Fibroblast of peridontal ligament (primary cell): ENCODE measurements at regions not wholly inside any gene's neighbourhood (a gene's known extent, or its start where the extent isn't known, plus 50 kb on each side); places are given as distances from the start of the nearest gene placed in this dataset.
"Not testable (repeated sequence)": the region's sequence is repeated elsewhere in the genome, so short reads cannot be mapped to it uniquely, and the experiment has no call there.

ENCODE experiments used
- DNase-seq: peaks from one replicate; pipeline ENCODE4 v3.0.0-alpha.2; 2010; ENCODE audit errors: extremely low read depth

DNA sequence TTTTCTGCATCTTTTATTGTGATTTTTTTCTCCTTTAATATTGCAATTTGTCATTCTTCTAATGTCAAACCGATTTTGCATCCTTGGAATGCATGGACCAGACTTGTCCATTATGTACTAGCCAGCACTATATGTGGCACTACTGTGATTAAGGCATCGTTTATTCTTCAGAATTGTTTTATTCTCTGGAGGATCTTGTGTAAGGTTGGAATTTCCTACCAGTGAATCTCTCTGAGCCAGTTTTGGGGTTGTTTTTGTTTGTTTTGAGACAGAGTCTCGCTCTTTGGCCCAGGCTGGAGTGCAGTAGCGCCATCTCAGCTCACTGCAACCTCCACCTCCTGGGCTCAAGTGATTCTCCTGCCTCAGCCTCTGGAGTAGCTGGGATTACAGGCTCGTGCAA is 58.5 kb downstream of the IGLL5 start:
- no peak for DNase-seq

DNA sequence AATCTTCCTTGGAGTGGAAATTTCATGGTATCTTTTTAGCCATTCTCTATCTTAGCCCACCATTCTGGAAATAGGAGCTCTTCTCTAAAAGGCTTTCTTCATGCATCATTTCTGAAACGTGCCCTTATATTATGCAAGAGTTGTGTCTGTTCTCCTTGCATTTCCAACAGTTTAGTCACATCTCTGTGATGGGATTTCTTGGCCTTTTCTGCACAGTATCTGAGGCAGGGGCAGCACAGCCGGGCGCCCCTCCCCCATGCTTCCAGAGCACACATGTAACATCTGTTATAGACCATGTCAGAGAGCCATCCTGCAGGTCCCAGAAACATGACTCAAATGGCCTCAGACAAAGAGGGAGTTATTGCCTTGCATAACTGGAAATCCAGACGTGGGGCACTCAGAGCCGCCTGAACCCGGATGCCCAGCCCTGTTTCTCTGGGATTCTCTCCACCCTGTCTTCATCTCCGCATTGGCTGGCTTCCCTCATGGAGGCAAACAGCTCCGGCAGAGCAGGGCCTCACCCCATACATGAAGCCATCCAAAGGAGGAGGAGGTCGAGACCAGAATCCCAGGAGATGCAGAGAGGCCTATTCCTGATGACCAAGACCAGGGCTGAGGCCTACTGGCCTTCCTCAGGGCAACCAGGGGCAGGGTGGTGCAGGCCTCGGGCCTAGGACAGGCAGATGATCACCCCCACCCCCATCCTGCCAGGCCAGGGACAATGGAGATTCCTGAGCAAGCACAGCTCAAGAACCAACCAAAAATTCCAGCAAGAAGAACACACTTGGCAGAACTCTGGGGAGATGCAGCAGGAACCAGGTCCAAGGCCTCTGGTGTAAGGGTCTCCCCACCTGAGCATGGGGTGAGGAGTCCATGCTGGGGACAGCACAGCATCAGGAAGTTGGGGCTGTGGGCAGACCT is 61.3 kb downstream of the IGLL5 start:
- DNase-seq: no peak

DNA sequence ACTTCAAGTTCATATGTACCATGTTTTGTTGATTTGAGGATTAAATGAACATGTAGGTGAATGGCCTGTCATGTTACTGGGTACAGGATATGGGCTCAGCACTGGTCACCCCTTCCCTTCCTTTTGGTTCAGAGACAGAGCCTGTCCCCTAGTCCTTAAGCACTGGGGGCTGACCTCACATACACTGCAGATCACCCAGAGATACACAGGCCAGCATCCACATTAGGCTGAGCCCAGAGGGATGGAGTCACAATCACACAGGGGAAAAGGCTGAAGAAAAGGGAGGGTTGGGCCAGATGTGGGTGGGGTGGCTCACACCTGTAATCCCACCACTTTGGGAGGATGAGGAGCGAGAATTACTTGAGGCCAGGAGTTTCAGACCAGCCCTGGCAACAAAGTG is 62.3 kb downstream of the IGLL5 start:
- no peak for DNase-seq

DNA sequence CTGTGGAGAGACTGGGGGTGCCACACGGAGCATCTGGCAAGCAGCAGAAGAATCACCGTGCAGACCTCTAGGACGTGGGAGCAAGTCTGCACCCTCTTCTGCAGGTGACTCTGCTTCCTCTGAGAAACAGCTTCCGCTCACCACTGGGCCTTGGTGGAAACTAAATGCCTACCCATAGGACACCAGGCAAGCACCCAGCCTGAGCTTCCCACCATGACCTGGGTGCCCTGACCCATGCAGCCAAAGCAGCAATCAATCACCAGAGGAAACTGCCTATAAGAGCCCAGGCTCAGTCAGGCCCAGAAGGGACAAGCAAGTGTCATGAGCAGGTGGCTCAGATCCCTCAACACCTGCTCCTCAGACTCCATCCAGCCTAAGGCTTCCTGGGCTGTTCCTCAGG is 63.4 kb downstream of the IGLL5 start:
- DNase-seq: no peak

DNA sequence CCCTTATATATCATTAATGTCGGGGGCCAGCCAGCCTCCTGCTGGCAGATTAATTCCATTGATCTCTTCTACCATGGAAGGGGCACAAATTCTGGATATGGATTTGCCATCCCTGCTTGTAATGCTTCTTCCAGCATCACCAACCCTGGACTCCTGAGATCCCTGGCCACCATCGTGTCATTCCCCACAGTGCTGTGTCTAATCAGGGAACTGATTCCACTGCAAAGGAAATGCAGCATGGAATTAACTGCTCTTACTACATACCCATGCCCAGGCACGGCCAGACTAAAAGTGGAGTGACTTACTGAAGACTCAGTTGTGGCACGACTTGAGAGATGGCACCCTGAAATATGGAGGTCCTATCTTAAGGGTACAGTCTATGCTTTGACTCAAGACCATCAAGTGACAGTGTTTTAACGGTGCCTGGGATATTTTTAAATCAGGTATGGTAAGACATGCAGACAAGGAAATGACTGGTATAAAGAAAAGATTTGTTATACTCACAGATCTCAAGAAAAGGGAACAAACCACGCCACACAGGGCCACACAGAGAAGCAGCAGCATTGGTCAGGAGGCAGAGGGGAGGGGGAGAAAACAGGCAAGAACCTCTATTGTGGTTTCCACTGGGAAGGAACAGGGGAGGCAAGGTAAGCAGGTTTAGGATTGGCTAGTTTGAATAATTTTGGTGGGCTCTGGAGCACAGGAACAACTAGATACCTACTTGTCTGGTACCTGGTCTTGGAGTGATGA is 65.1 kb downstream of the IGLL5 start:
- no peak for DNase-seq

DNA sequence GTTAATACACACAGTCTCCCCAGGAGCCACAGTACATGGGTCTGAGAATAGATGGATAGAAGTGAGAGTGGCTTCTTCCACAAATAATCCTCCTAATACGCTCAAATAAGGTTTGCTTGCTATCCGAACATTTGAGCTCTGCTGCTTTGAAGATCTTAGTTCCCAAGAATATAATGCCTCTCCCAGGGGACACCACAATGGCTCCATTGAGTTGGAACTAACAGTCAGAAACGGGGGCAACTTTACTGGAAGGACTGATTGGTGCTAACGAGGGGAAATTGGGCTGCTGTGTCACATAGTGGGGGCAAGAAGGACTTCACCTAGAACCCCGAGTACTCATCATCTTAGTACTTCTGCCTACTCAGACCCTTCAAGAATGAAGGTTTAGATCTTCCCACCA is 66.2 kb downstream of the IGLL5 start:
- no peak for DNase-seq

DNA sequence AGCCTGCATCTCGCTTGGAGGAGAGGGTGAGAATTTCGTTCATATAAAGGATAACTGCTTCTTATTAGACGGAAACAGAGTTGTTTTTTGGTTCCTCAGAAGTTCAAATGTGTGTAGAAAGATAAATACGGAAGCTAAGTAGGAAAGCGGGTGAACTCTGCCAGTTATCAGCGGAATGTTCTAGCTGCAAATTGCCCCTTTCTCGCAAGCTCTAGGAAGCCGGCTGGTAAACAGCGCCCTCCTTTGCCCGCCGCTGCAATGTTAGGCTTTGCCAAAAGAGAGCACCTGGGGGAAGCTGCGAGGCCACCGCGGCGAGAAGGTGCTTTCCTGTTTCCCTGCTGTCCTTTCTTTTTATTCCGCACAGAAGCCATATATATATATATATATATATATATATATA is 67.0 kb downstream of the IGLL5 start:
- DNase-seq: no peak

DNA sequence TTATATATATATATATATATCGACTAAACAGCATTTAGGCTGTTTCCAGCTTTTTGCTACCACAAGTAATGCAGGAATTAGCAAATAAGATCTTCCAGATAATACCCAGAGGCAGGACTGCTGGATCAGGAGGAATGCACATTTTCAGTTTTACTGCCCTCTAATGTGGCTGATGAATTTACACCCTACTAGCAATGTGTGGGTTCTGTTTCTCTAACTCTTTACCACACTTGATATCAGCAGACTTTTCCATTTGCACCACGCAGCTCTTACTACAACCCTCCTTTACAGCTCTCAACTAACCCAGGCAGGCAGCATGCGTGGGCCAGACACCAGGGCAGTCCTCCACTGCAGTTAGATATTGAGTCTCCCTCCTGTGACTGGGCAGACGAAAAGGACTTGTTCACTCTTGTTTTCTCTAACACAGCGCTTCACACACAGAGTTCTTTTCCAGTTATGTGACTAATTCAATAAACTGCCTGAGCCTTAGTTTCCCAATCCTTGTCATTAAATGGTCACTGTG is 67.7 kb downstream of the IGLL5 start:
- no peak for DNase-seq

DNA sequence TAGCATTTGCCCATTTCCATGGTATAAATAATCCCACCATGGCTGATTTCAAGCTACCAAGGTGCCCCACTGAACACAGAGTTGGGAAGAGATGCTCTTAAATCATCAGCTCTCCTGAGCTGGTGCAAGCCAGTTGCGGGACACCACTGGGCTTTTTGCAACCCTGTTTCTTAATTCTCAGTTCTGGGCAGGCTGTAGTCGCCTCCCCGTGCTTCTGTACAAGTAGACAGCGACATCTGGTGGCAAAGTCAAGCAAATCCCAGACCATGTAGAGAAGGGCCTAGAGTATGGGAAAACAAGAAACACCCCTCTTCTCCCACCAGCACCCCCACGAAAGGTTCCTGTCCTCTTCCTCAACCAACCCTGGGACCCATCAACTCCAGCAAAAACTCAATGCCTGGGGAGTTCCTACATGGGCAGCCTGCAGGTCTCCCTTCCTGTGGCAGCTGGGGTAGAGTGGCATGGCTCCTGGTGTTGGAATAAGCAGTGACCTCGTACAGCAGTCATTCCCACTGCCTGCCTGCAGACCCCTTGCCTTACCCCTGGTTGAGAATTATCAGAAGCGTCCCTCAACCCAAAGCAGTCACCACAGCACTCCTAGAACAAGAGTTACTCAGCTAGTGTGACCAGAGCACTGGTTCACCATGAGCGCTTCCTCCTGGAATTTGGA is 68.4 kb downstream of the IGLL5 start:
- DNase-seq: peak; percentile 75

DNA sequence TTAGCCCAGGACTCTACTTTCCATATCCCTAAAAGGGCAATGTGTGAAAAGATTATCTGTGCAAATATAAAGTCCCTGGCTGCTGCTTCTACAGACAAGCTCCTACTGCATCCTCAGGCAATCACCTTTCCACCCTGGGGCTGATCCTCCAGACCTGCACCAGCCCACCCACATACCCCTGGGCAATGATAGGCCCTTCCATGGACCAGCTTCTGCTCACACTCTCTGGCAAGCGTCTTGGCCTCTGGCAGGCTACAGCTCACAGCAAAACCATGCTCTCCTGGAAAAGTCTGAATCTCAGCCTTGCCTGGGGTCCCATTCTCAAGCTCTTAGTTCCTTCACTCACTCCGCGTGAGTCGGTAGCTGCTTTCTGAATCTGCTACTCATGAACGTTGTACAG is 69.5 kb downstream of the IGLL5 start:
- DNase-seq: no peak

DNA sequence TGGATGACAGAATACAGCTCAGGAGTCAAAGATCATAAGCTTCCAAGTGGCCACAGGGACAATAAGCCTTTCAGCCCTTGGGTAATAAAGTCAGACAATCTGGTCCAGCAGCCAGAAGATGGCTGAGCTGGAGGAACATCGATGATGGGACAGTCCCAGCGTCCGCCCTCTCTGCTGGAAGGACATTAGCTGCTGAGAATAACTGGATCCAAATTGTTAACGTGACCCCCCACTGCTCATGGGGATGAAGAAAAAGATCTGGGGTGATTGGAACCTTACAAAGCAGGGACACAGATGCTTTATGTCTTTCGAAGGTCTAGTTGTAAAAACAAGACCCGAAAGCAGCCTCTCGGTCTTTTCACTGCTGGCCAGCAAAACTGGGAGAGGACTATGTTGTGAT is 71.0 kb downstream of the IGLL5 start:
- no peak for DNase-seq

DNA sequence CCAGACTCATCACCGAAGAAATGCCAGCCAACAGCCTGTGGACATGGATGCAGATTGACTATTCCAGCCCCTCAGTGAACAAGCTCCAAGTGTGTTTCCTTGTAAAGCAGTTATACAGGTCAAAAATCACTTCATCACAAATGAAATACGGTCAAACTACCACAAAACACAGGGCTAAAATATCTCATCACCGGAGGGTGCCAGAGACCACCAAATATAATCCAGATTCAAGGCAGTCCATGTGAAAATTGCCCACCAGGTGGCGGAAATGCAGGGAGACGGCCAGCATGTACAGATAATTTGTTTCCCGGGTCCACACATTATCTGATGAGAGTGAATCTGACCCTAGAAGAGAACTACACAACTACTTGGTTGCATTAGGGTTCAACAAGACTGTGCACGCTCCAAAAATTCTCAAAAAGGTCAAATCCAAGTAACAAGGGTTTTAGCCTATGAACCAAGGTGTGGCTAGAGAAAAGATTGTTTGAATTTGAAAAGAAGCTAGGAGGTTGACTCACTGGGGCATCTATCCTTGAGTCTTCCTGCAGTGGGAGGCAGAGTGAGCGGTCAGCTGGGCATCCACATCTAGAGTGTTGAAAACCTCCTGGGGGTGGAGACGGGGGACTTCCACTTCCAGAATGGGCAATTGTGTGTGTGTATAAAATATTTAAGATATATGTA is 71.7 kb downstream of the IGLL5 start:
- DNase-seq: peak; percentile 72

DNA sequence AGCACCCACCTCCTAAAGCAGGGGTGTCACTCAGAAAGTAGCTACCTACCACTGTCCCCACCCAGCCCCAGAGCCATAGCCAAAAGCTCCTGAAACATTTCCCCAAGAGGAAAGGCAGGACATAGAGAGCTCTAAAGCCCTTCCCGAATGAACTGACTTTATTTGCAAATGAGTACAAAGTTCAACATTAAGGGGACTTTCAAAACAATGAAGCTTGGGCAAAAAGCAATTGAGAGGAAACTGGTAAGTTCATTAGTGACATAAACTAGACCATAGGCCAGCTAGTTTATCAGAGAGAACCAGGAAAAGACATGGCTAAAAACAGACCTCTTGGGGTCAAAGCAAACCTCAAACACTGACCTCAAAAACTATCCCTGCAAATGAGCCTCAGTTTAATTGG is 72.7 kb downstream of the IGLL5 start:
- no peak for DNase-seq

DNA sequence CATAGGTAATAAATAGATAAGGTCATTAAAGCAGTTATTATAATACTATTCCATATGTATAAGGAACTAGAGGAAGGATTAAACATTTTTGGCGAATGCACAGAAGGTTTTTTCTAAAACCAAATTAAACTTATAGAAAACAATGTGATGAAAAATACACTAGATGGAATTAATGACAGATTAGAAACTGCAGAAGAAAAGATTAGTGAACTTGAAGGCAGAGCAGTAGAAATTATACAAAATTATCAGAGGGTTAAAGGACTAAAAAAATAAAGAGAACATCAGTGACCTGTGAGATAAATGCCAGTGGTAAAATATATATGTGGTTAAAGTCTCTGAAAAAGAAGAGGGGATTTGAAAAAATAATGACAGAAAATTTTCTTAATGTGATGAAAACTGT is 74.0 kb downstream of the IGLL5 start:
- DNase-seq: no peak

DNA sequence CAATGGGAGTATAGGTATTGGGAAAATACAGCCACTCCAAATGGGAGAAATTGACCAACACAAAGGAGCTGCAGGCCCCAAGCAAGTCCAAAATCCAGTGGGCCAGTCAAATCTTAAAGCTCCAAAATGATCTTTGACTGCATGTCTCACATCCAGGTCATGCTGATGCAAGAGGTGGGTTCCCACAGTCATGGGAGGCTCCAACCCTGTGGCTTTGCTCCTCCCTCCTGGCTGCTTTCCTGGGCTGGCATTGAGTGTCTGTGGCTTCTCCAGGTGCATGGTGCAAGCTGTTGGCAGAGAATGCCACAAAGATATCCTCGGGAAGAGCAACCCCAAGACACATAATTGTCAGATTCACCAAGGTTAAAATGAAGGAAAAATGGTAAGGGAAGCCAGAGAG is 80.8 kb downstream of the IGLL5 start:
- DNase-seq: no peak

DNA sequence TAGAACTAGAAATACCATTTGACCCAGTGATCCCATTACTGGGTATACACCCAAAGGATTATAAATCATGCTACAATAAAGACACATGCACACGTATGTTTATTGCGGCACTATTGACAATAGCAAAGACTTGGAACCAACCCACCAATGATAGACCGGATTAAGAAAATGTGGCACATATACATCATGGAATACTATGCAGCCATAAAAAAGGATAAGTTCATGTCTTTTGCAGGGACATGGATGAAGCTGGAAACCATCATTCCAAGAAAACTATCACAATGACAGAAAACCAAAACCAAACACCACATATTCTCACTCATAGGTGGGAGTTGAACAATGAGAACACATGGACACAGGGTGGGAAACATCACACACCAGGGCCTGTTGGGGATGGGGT is 85.0 kb downstream of the IGLL5 start:
- DNase-seq: not testable (repeated sequence)

DNA sequence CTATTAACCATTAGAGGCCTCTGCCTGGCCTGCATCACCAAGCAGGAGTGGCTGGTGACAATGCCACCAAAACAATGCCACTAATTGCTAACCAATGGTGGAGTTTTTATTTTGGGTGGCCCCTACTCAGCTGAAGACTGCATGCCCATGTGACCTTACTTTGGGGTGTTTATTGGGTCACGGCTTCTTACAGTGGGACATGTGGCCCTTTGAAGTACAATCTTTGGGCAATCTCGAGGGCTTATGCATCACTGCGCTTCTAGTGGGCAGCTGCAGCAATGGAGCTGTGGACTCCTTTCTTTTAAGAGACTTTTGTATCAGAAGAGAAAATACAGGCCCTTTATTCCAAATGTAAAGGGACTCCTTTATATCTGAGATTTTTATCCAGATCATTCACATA is 85.7 kb downstream of the IGLL5 start:
- no peak for DNase-seq

DNA sequence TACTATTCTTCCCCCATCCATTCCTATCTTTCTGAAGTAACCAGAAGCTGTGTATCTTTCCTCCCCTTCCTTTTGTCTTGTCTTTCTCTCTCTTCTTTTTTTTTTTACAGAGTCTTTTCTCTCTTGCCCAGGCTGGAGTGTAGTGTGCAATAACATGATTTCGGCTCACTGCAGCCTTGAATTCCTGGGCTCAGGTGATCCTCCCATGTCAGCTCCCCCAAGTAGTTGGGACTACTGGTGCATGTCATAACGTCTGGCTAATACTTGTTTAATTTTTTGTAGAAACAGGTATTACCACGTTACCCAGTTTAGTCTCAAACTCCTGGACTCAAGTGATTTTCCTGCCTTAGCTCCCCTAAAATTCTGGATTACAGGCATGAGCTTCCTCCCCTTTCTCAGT is 86.5 kb downstream of the IGLL5 start:
- DNase-seq: no peak

DNA sequence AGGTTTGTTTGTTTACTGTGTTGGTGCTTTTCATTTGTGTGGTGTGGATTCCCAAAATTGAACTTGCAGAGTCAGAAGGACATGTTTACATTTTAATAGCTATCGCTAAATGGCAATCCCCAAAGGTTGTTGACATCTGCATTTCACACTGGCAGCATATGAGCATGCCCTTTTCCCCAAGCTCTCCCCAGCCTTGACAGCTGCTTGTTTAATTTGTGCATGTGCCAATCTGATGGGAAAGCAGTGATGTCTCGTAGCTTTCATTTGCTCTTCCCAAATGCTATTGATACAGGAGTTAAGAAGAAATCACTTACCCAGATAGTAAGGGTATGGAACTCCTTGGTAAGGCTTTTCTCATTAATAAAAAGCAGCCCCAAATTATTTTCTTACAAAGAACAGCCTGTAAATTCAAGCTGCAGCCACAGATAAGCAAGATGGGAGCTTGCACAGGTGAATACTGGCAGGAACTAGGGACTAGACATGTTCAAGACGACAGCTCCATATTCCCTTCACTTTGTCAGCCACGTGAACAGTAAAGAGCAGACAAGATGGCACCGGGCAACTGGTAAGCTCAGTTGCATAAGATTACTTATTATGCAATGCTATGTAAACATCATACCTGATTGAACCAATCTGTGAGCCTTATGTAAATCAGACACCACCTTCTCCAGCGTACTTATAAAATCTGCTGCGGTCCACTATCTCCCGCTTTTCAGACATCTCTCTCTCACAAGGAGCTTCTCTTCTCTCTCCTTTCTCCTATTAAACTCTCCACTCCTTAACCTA is 87.4 kb downstream of the IGLL5 start:
- DNase-seq: no peak

DNA sequence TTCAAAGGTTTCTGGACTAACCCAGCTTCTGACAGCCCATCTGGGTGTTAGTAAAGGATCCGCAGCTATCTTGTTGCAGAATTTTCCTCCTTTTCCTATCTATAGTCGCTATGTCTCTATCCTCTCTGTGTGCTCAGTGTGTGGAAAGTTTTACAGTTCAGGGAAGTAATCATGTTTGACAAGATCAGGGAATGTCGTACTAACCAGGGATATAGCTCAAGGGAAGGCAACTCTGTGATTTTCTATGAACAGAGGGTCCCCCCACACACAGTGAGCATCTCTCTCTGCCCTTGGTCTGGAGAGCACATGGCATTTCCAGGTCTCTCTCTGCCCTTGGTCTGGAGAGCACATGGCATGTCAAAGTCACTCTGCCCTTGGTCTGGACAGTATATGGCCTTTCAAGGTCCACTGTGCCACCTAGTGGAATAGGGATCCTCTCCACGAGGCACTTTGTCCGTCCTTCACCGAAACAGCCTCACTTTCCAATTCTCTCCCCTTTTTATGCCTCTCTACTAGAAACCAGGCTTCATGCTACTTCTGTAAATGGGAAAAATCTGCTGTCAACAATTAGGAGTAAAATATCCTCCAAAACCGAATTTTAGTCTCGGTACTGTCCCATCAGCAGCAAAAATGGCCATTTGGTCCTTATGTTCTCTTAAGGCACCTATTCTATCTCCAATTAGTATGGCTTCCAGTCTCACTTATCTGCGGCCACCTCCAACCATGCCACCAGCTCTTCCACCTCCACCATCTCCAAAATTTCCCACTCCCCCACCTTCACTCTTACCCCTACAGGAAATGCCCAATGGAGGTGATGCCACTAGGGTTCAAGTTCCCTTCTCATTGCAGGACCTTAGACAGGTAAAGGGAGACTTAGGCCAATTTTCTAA is 88.7 kb downstream of the IGLL5 start:
- DNase-seq: no peak
